Motor neuron (in vitro differentiated cells): ENCODE measurements at regions not wholly inside any gene's neighbourhood (a gene's known extent, or its start where the extent isn't known, plus 50 kb on each side); places are given as distances from the start of the nearest gene placed in this dataset.
"Not testable (repeated sequence)": the region's sequence is repeated elsewhere in the genome, so short reads cannot be mapped to it uniquely, and the experiment has no call there.

Experiments
- ATAC-seq, 8 experiments: fragments of 200-7000 bp; cut with Tn5 transposase; replicated peaks in 6 of 8; 2 replicates each; pipeline ENCODE4 v1.8.0; 2021; ENCODE audit warnings: mild to moderate bottlenecking in 8 of 8, moderate library complexity in 8 of 8
- H3K27ac ChIP-seq, 2 donors: fragments of 250-450 bp; sonication (Bioruptor Pico); 2 replicates each; pipeline ENCODE4 v1.9.0; 2021; ENCODE audit warnings: antibody characterized with exemption in 2 of 2, mild to moderate bottlenecking in 2 of 2, moderate library complexity in 1 of 2
- H3K4me1 ChIP-seq, 2 donors: fragments of 250-450 bp; sonication (Bioruptor Pico); replicated peaks in 1 of 2; 2 replicates each; pipeline ENCODE4 v1.6.1; 2021; ENCODE audit warnings: antibody characterized with exemption in 2 of 2, mild to moderate bottlenecking in 2 of 2, moderate library complexity in 1 of 2
- H3K4me3 ChIP-seq, 5 donors: fragments of 250-450 bp; sonication (Bioruptor Pico); 2 replicates each; pipeline ENCODE4 v1.9.0; 2021; ENCODE audit warnings: antibody characterized with exemption in 5 of 5, mild to moderate bottlenecking in 5 of 5, moderate library complexity in 4 of 5
- WGBS, 10 experiments: fragments of 450-650 bp; shearing (Covaris generic); methylation state at CpG; one replicate each; pipeline ENCODE4 v1.0.0; 2022; 5-methylcytosine and 5-hydroxymethylcytosine counted together
- in situ Hi-C, 9 experiments: fragments of 400-800 bp; cut with MboI; loops; one replicate each; pipeline ENCODE4 v1.15.0; 2021; ENCODE audit warnings: low sequenced_read_pairs in 9 of 9, low pct_unique_long_range_greater_than_20kb in 2 of 9; ENCODE audit not compliant: unreplicated experiment in 9 of 9

DNA sequence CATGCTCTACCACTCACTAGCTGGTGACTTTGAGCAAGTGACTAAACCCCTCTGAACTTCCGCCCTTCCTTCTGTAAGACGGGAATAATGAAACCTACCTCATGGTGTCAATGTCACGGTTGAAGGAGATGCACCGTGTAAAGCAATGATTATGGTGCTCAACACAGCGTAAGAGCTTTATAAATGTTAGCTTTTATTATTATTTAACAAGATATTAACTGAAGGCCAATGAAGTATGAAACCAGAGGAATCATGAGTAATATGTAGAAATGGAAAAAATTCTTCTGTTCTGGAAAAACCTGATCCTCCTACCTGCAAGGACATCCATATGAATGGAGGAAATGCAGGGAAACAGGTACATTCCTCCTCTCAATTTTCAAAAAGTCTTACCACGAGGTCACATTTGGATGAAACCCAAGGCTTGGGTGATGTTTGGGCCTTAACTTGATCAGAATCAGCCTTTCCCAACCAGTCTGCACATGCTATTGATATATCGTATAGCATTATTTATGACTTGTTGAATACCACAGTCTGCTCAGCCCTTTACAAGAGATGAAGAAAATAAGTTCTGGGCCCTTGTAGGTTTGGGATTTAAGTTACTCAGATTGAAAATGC is 166.8 kb upstream of the TBX3 start:
- H3K4me1 ChIP-seq, result no peaks in the 10 kb centered on the region
- H3K27ac ChIP-seq, result no peak overlapping the region
- no peak for ATAC-seq
- 20 to 100% (median 86%) methylated on average over 1 to 7 of the region's 7 CpGs for WGBS, 10 experiments
- in situ Hi-C loops, result no loop called here
- no peak overlapping the region for H3K4me3 ChIP-seq

DNA sequence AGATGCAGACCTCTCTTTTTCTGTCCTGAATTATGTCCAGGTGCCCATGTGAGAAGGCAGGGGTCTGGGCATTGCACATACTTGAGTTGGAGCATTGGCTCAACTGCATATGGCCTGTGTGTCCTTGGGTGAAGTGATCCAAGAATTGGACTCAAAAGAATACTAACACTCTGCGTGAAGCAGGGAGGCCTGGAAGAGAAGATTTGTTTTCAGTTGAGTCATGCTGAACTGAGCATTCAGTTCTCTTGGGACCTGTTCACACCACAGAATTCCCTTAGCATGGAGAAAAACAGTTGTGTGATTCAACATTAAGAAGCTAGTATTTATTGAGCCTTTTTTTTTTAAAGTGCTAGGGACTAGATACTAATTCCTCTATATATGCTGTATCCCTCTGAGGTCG is 164.7 kb upstream of the TBX3 start:
- WGBS, 10 experiments, result 11 to 93% (median 72%) methylated on average over 2 of the region's 2 CpGs; no CpG with 5 or more reads in 3 of the 10 experiments
- no peak overlapping the region for H3K4me3 ChIP-seq
- in situ Hi-C loops, result no loop called here
- ATAC-seq, result peak in 6 of 8 experiments; percentile 15 to 71 (median 52)
- H3K4me1 ChIP-seq, result no peaks in the 10 kb centered on the region
- H3K27ac ChIP-seq, result no peak overlapping the region

DNA sequence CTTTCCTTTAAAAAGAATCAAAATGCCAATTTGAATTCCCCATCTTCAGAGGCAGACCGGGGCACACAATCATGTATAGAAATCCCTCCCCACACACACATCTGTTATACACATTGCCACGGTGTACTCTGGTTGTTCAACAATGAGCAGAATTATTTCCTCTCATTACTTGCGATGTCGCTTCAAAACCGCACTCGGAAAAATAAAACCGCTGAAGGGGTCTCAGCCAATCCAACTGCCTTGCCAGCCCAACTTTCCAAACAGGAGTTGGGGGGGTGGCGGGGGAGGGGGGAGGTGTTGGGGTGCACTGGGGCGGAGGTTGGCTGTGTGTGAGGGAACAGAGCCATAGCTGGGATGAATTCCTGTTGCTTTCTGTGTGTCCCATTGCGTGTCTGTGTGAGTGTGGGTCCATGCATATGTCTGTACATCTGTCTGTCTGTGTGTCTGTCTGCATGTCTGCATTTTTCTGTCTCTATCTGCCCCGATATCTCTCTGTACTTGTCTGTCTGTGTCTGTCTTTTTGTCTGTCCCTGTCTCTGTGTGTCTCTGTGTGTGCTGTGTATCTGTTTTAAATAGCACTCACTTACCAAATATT is 163.6 kb upstream of the TBX3 start:
- in situ Hi-C loops, result no loop called here
- WGBS, 10 experiments, result 17 to 80% (median 70%) methylated on average over 1 to 5 of the region's 11 CpGs; no CpG with 5 or more reads in 4 of the 10 experiments
- H3K4me1 ChIP-seq, result no peaks in the 10 kb centered on the region
- ATAC-seq, result no peak
- H3K4me3 ChIP-seq, result no peak overlapping the region
- no peak overlapping the region for H3K27ac ChIP-seq

DNA sequence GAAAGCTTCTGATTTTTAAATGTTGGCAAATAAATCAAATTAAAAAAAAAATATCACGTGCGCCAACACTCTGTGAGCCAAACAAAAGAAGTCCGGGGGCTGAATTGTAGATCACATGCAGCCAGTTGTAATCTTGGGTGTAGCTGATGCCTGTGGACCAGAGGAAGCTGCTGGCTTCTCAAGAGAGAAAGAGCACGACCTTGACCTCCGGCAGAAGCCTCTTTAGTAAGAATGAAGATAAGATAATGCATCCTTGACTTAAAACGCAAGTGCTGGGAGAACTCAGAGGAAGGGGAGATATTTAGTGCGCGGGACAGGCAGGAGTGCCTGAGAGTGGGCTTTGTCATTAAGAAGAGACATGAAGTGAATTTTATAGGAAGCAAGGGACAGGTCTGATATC is 162.8 kb upstream of the TBX3 start:
- in situ Hi-C loops, result no loop called here
- Histone ChIP-seq H3K4me3 (no peak overlapping the region), H3K4me1 (no peaks in the 10 kb centered on the region), H3K27ac (no peak overlapping the region)
- ATAC-seq, result no peak
- 58 to 100% (median 81%) methylated on average over 2 to 8 of the region's 8 CpGs for WGBS, 10 experiments

DNA sequence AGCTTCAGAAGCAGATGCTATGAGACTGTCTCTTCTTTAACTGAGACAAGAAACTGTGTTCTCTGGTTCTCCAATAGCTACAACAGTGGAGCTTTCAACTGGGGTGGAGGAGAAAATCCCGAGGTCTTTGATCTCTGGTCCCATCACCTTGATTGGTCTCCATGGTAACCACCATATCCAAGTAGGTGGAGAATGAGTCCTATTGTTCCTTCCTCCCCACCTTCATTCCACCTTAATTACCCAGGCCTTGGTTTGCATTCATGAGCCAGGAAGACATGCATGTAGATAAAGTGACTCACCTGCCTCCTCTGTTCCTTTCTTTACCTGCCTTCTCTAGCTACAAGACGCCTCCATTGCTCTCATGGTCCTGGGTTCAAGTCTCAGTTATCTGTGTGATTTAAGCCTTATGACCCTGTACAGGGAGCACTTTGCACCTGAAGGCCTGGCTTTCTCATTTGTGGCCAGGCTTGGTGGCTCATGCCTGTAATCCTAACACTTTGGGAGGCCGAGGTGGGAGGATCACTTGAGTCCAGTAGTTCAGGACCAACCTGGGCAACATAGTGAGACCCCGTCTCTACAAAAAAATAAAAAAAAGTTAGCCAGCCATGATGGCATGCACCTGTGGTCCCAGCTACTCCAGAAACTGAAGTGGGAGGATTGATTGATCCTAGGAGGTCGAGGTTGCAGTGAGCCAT is 157.7 kb upstream of the TBX3 start:
- H3K4me3 ChIP-seq, result no peak overlapping the region
- H3K4me1 ChIP-seq, result no peaks in the 10 kb centered on the region
- 17 to 80% (median 49%) methylated on average over 1 to 4 of the region's 5 CpGs; no CpG with 5 or more reads in 1 of the 10 experiments for WGBS, 10 experiments
- in situ Hi-C loops, result no loop called here
- no peak for ATAC-seq
- no peak overlapping the region for H3K27ac ChIP-seq

DNA sequence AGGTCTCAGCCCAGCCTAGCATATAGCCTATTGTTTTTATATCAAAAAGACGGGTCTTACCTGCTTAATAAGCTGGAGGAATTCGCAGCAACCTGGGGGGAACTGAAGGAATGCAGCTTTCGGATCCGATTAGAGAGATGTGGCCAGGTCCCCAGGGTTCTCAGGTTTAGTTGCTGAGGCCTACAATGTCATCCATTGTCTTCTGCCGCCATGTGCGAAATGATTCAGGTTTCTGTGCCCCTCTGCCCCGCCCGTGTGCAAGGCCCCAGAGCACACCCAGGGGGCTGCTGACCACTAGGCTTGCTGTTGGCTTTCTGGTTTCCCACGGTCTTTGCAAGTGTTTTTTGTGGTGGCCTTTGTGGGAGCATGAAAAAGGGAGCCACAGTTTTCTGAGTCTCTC is 154.5 kb upstream of the TBX3 start:
- Histone ChIP-seq H3K4me1 (no peaks in the 10 kb centered on the region), H3K27ac (no peak overlapping the region), H3K4me3 (no peak overlapping the region)
- WGBS, 10 experiments, result 40 to 92% (median 78%) methylated on average over 2 to 8 of the region's 9 CpGs; no CpG with 5 or more reads in 4 of the 10 experiments
- ATAC-seq, result no peak
- in situ Hi-C loops, result no loop called here

DNA sequence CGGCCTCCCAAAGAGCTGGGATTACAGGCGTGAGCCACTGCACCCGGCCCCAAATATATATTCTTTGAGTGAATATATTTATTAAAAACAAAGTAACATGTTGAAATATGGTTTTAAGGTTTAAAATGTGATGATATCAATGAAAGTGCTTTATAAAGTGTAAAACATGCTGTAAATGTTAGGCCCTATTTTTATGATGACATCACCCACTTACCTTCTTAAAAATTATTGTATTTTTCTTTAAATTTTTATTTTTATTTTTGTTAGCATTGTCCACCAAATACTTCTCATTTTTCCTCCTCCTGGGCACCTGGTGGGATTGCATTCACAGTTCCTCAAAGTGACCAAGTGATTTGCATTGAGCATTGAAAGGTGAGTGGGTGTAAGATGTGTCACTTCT is 152.6 kb upstream of the TBX3 start:
- H3K4me3 ChIP-seq, result no peak overlapping the region
- H3K4me1 ChIP-seq, result no peaks in the 10 kb centered on the region
- H3K27ac ChIP-seq, result no peak overlapping the region
- in situ Hi-C loops, result no loop called here
- 74 to 100% (median 90%) methylated on average over 1 to 3 of the region's 3 CpGs; no CpG with 5 or more reads in 4 of the 10 experiments for WGBS, 10 experiments
- ATAC-seq, result no peak

DNA sequence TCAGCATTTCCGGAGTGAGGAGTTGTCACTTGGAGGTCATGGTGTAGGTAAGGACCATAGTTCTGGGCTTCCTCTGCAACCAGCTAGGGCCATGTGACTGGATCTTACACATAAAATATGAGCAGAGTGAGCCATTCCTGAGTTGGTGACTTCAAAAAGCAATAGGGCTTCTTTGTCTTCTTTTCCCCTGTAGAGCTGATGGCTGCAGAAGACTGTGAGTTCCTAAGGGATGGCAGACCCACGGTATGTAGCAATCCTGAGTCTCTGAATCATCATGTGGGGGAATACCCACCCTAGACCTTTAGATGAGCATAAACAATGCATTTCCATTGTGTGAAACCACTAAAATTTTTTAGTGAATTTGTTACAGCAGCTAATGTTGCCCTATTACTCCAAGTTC is 151.1 kb upstream of the TBX3 start:
- 0 to 100% (median 70%) methylated on average over 1 to 2 of the region's 2 CpGs; no CpG with 5 or more reads in 4 of the 10 experiments for WGBS, 10 experiments
- Histone ChIP-seq H3K4me1 (no peaks in the 10 kb centered on the region), H3K4me3 (no peak overlapping the region), H3K27ac (no peak overlapping the region)
- in situ Hi-C loops, result no loop called here
- ATAC-seq, result no peak

DNA sequence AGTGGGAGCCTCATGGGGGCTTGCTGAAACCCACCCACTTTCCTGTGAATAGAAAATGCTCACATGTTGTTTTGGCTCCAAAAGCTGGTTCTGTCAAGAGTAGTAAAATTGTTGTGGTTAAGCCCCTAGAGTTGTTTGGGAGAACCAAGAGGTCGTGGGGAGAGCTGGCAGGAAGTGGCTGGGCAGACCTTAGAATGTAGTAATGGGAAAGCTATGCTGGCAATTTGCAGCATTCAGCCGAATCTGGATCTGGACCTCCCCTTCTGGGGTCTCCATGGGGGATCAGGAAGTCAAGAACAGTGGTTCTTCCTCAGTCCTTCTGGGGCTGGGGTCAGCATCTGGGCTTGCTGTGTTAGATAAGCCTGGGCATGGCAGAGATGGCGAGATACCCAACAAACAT is 150.6 kb upstream of the TBX3 start:
- no peak for ATAC-seq
- in situ Hi-C loops, result no loop called here
- no peak overlapping the region for H3K27ac ChIP-seq
- no peaks in the 10 kb centered on the region for H3K4me1 ChIP-seq
- H3K4me3 ChIP-seq, result no peak overlapping the region
- WGBS, 10 experiments, result 0 to 52% (median 51%) methylated on average over 1 to 3 of the region's 3 CpGs; no CpG with 5 or more reads in 6 of the 10 experiments

DNA sequence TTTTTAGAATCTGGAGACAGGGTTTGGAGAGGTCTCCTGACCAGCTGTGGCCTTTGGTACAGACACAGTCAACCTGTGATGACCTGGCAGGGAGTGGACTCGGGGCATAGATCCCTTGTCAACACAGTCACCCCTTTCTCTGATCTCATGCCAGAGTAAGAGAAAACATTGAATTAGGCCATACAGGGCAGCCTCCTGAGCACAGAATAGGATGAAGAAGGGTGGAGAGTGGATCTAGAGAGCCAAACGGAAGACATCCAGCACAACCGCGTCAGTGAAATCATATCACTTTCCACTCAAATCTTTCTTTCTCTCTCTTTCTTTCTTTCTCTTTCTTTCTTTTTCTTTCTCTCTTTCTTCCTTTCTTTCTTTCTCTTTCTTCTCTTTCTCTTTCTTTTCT is 145.9 kb upstream of the TBX3 start:
- no peak for ATAC-seq
- H3K4me3 ChIP-seq, result no peak overlapping the region
- H3K27ac ChIP-seq, result no peak overlapping the region
- in situ Hi-C loops, result no loop called here
- WGBS, 10 experiments, result 50 to 100% (median 85%) methylated on average over 1 to 4 of the region's 4 CpGs; no CpG with 5 or more reads in 3 of the 10 experiments
- no peaks in the 10 kb centered on the region for H3K4me1 ChIP-seq

DNA sequence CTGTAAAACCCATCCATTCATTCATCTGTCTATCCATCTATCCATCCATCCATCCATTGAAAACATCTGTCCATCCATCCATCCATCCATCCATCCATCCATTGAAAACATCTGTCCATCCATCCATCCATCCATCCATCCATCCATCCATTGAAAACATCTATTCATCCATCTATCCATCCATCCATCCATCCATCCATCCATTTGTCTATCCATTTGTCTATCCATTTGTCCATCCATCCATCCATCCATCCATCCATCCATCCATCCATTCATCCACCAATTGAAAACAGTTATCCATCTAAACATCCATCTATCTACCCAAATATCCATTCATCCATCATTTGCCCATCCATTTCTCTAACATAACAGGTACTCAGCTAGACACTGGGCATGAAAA is 145.3 kb upstream of the TBX3 start:
- H3K27ac ChIP-seq, H3K4me1 ChIP-seq, in situ Hi-C loops, H3K4me3 ChIP-seq, ATAC-seq: not testable (repeated sequence)

DNA sequence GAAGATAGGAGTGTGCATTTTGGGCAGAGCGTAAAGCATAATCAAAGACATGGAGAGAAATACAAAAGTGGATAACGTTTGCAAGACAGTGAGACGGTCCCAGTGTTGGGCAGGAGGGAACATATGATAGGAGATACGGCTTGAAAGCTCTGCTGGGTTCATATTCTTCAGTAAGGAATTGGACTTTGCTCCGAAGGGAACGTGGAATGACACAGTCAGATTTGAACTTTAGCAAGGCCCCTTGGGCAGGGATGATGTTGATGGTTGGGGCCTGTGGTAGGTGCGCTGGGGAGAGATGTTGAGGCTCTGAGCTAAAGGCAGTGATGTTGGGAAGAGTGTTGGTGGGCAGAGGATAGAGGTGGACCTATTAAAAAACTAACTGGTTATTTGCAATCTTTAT is 143.5 kb upstream of the TBX3 start:
- H3K27ac ChIP-seq, result no peak overlapping the region
- no peak overlapping the region for H3K4me3 ChIP-seq
- no peaks in the 10 kb centered on the region for H3K4me1 ChIP-seq
- 60 to 100% (median 90%) methylated on average over 1 to 7 of the region's 7 CpGs; no CpG with 5 or more reads in 2 of the 10 experiments for WGBS, 10 experiments
- ATAC-seq, result no peak
- in situ Hi-C loops, result no loop called here

DNA sequence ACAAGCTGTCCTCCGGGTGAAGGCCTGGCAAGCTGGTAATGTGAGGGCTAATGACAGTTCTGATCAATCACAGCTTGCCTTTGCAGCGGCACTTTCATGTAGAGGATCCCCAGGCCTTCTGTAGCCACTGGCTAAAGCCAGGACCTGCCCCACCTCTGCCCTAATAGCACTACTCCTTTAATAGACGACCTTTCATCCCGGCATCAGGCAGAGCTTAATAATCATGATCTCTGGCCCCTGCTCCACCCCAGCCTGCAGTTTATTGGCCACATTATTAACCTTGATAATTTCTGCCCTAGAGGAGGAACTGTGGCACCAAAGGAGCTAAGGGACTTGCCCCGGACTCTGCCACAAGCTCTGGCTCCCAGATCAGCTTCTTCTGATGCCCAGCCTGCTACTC is 142.3 kb upstream of the TBX3 start:
- 29 to 72% (median 60%) methylated on average over 1 to 3 of the region's 5 CpGs; no CpG with 5 or more reads in 3 of the 10 experiments for WGBS, 10 experiments

More for the DNA sequence above, 142.3 kb upstream of the TBX3 start:
- Histone ChIP-seq H3K27ac (no peak overlapping the region), H3K4me1 (no peaks in the 10 kb centered on the region), H3K4me3 (no peak overlapping the region)
- no peak for ATAC-seq
- in situ Hi-C loops, result no loop called here
